DND-41 (cell line): ENCODE measurements at regions not wholly inside any gene's neighbourhood (a gene's known extent, or its start where the extent isn't known, plus 50 kb on each side); places are given as distances from the start of the nearest gene placed in this dataset.

Experiments used
- ATAC-seq: fragments of 200-7000 bp; cut with Tn5 transposase; 3 replicates; pipeline ENCODE4 v1.9.1; 2021; ENCODE audit warnings: low read depth; ENCODE audit not compliant: insufficient read depth
- DNase-seq: peaks from one replicate; pipeline ENCODE4 v3.0.0-alpha.2; 2020
- H2AFZ ChIP-seq: 2 replicates; pipeline ENCODE4 v1.6.0; 2012; ENCODE audit warnings: low read depth, low read length
- H3K27ac ChIP-seq: 2 replicates; pipeline ENCODE4 v1.5.1; 2012; ENCODE audit warnings: low read length, inconsistent platforms
- H3K27me3 ChIP-seq: fragments of 200-600 bp; sonication (generic); 2 replicates; pipeline ENCODE4 v1.6.0; 2012; ENCODE audit warnings: low read length, mild to moderate bottlenecking, inconsistent platforms; ENCODE audit not compliant: insufficient read depth, poor library complexity
- H3K36me3 ChIP-seq: 2 replicates; pipeline ENCODE4 v1.5.1; 2012; ENCODE audit warnings: low read length, inconsistent platforms; ENCODE audit not compliant: insufficient read depth
- H3K4me1 ChIP-seq: 2 replicates; pipeline ENCODE4 v1.5.1; 2012; ENCODE audit warnings: mild to moderate bottlenecking, low read length; ENCODE audit not compliant: insufficient read depth
- H3K4me2 ChIP-seq: 2 replicates; pipeline ENCODE4 v1.6.0; 2012; ENCODE audit warnings: mild to moderate bottlenecking, moderate library complexity, low read length, inconsistent platforms; ENCODE audit not compliant: insufficient read depth
- H3K4me3 ChIP-seq, 2 experiments: fragments of 200-600 bp in 1 of 2; shearing (Covaris generic) in 1 of 2; 2 replicates each; pipeline ENCODE4 v1.5.1; 2012 to 2016; ENCODE audit warnings: inconsistent platforms in 2 of 2, low read length in 2 of 2, mild to moderate bottlenecking in 2 of 2, low read depth in 1 of 2, moderate library complexity in 1 of 2
- H3K79me2 ChIP-seq: 2 replicates; pipeline ENCODE4 v1.6.0; 2012; ENCODE audit warnings: low read length, inconsistent platforms; ENCODE audit not compliant: insufficient read depth
- H3K9ac ChIP-seq: 2 replicates; pipeline ENCODE4 v1.6.0; 2012; ENCODE audit warnings: low read depth, mild to moderate bottlenecking, inconsistent platforms, low read length, moderate library complexity
- H3K9me3 ChIP-seq: 2 replicates; pipeline ENCODE4 v1.5.1; 2012; ENCODE audit warnings: low read length, moderate library complexity, mild to moderate bottlenecking, inconsistent platforms; ENCODE audit not compliant: insufficient read depth, severe bottlenecking
- H4K20me1 ChIP-seq: 2 replicates; pipeline ENCODE4 v1.6.0; 2012; ENCODE audit warnings: low read length; ENCODE audit not compliant: insufficient read depth
- EZH2 ChIP-seq: IDR thresholded peaks from 3 replicates; pipeline ENCODE4 v1.6.1; 2012; ENCODE audit warnings: borderline replicate concordance, low read depth, mild to moderate bottlenecking, moderate library complexity, low read length, inconsistent platforms; ENCODE audit not compliant: severe bottlenecking
- TF ChIP-seq, protein P1 (sequence below): IDR thresholded peaks from 2 replicates; pipeline ENCODE4 v1.5.1; 2012; ENCODE audit warnings: borderline replicate concordance, low read length, moderate library complexity, mild to moderate bottlenecking; ENCODE audit not compliant: poor library complexity, severe bottlenecking; ENCODE audit errors: extremely low read depth

DNA sequence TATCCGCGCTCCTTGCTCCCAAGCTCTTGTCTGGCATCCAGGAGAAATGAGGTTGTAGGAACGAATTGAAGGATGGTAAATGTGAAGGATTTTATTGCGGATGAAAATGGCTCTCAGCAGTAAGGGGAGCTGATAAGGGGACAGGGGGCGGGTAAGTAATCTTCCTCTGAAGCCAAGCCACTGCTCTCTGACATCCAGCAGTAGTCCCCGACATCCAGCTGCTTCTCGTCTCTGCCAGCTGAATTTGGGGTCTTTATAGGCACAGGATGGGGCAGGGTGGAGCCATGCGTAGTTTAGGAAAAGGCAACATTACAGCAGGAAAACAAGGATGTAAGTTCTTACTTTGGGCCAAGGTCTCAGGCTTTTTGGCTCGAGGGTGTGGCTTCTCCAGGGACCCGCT lies 1370.1 kb upstream of the RAG2 start:
- H3K27me3 ChIP-seq = no peaks in the 10 kb centered on the region
- TF ChIP-seq, protein P1, sequence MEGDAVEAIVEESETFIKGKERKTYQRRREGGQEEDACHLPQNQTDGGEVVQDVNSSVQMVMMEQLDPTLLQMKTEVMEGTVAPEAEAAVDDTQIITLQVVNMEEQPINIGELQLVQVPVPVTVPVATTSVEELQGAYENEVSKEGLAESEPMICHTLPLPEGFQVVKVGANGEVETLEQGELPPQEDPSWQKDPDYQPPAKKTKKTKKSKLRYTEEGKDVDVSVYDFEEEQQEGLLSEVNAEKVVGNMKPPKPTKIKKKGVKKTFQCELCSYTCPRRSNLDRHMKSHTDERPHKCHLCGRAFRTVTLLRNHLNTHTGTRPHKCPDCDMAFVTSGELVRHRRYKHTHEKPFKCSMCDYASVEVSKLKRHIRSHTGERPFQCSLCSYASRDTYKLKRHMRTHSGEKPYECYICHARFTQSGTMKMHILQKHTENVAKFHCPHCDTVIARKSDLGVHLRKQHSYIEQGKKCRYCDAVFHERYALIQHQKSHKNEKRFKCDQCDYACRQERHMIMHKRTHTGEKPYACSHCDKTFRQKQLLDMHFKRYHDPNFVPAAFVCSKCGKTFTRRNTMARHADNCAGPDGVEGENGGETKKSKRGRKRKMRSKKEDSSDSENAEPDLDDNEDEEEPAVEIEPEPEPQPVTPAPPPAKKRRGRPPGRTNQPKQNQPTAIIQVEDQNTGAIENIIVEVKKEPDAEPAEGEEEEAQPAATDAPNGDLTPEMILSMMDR = no peak
- TF ChIP-seq EZH2 = no peak
- H3K4me1 ChIP-seq = no peaks in the 10 kb centered on the region
- no peak overlapping the region for H2AFZ ChIP-seq
- no peaks in the 10 kb centered on the region for H3K79me2 ChIP-seq
- no peaks in the 10 kb centered on the region for H3K9me3 ChIP-seq
- H3K27ac ChIP-seq = no peak overlapping the region
- H3K4me3 ChIP-seq = no peak overlapping the region
- no peak overlapping the region for H3K4me2 ChIP-seq
- H3K9ac ChIP-seq = no peak overlapping the region
- DNase-seq (no peak), ATAC-seq (no peak)
- H3K36me3 ChIP-seq = no peaks in the 10 kb centered on the region
- H4K20me1 ChIP-seq = no peaks in the 10 kb centered on the region

DNA sequence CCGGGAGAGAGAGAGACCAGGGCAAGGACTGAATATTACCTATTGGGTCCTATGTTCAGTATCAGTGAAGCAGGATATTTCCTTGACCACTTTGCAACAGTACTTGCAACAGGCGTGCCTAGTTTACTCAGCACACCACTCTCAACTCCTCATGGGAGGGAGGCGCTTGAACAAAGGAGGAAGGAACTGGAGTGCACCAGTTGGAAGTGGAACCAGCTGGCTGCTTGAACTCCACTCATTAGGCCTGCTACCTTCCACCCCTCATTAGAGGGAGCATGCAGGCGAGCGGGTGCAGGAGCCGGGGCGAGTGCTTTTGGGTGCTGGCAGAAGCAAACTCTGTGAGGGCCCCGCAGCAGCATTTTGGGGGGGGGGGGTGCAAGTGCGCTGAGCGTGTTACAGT lies 1369.6 kb upstream of the RAG2 start:
- Histone ChIP-seq H3K27me3 (no peaks in the 10 kb centered on the region), H3K4me3 (no peak overlapping the region), H3K9ac (no peak overlapping the region), H3K36me3 (no peaks in the 10 kb centered on the region), H3K4me1 (no peaks in the 10 kb centered on the region), H4K20me1 (no peaks in the 10 kb centered on the region), H3K9me3 (no peaks in the 10 kb centered on the region), H3K27ac (no peak overlapping the region), H2AFZ (no peak overlapping the region), H3K79me2 (no peaks in the 10 kb centered on the region), H3K4me2 (no peak overlapping the region)
- DNase-seq (no peak), ATAC-seq (no peak)
- TF ChIP-seq EZH2 = no peak
- TF ChIP-seq, protein P1 = no peak

DNA sequence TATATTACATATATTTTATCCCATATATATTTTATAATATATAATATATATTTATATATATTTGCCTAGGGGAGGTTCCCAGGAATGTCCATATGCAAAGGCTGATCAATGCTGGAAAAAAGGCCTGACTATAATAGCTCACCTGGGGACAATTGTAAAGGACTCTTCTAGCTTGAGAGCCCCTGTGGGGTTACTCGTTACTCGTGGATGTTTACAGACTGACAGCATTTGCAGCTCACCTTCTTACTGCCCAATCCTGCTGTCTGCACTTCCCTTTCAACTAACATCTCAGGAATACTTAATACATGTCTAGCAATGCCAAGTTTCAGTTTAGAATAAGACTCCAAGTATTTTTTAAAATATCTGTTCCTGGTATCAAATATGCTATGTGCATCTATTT lies 1365.4 kb upstream of the RAG2 start:
- H3K4me3 ChIP-seq = no peak overlapping the region
- no peak for DNase-seq
- TF ChIP-seq, protein P1 = no peak
- TF ChIP-seq EZH2 = no peak
- no peaks in the 10 kb centered on the region for H4K20me1 ChIP-seq
- H3K27ac ChIP-seq = no peak overlapping the region
- no peaks in the 10 kb centered on the region for H3K9me3 ChIP-seq
- no peak overlapping the region for H3K9ac ChIP-seq
- no peak overlapping the region for H3K4me2 ChIP-seq
- no peak for ATAC-seq
- H3K36me3 ChIP-seq = no peaks in the 10 kb centered on the region
- H3K4me1 ChIP-seq = no peaks in the 10 kb centered on the region
- no peaks in the 10 kb centered on the region for H3K27me3 ChIP-seq
- H3K79me2 ChIP-seq = no peaks in the 10 kb centered on the region
- no peak overlapping the region for H2AFZ ChIP-seq

DNA sequence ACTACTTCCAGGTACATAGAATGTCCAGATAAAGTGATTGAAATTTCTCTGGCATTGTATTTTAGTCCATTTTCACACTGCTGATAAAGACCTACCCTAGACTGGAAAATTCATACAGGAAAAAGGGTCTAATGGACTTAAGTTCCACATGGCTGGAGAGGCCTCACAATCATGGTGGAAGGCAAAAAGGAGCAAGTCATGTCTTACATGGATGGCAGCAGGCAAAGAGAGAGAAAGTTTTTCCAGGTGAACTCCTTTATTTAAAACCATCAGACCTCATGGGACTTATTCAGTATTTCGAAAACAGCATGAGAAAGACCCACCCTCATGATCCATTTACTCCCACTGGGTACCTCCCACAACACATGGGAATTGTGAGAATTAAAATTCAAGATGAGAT lies 1359.7 kb upstream of the RAG2 start:
- no peak for ATAC-seq
- Histone ChIP-seq H3K4me1 (no peaks in the 10 kb centered on the region), H3K79me2 (no peaks in the 10 kb centered on the region), H3K4me2 (no peak overlapping the region), H4K20me1 (no peaks in the 10 kb centered on the region), H3K4me3 (no peak overlapping the region), H2AFZ (no peak overlapping the region), H3K36me3 (no peaks in the 10 kb centered on the region), H3K9me3 (no peaks in the 10 kb centered on the region), H3K9ac (no peak overlapping the region), H3K27me3 (no peaks in the 10 kb centered on the region), H3K27ac (no peak overlapping the region)
- DNase-seq = no peak
- no peak for TF ChIP-seq EZH2
- TF ChIP-seq, protein P1 = no peak
